ENCODE measurements at regions not wholly inside any gene's neighbourhood (a gene's known extent, or its start where the extent isn't known, plus 50 kb on each side); places are given as distances from the start of the nearest gene placed in this dataset.

DNA sequence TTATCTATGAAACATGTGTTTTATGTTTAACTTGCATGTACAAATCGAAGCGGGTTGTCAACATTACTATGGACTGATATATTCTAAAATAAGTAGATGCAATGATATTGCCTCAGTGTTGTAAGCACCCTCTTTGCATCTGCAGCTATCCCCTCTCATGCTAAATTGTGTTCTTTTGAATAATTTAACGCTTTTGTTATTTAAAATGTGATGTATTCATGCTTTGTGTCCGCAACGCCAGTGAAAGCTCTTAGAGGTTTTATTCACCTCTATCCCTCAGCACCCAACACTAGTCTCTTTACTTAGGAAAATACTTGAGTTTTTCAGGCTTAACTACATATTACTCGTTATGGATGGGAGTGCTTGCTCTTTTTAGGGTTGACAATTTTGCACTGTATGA, 173.7 kb upstream of the ID4 start:
- no peak for DNase-seq

- DNase-seq = no peak
Observed at GRCh38 chr6:19664050-19664449, 173.1 kb upstream of the ID4 start.

GRCh38 chr6:19664878-19665612, 172.1 kb upstream of the ID4 start:
- DNase-seq = no peak

DNA sequence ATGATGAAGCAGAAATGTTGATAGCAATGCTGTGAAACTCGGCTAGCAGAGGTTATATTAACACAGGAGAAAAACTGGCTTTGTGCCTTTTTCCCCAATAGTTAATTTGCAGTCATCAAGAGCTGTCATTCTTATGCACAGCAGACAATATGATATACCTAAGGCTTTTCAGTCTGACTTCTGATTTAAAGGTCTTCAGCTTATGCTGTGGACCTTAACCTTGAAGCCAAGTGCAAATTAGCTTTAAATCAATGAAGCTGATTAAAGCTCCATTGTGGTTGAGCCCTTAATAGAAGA, 171.6 kb upstream of the ID4 start:
- DNase-seq = no peak

GRCh38 chr6:19668710-19669109, 168.5 kb upstream of the ID4 start:
- DNase-seq = no peak

GRCh38 chr6:19669206-19669605, 168.0 kb upstream of the ID4 start:
- no peak for DNase-seq

DNA sequence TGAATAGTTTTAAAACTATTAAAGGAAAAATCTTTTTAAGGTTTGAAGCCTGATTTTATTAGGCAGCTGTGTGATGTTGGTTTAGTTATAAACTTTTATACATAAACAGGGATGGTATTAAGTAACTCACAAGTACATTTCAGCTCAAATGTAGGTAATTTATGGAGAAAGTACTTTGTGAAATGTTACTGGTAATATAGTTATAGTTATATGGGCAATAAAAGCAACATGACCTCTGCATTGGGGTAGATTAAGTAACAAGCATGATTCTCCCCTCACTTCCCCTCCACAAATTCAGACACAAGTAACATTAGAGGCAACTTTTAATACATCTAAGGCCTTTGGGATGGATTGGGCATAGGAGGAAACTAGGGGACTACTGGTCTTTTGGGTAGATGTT, 154.3 kb upstream of the ID4 start:
- no peak for DNase-seq

DNA sequence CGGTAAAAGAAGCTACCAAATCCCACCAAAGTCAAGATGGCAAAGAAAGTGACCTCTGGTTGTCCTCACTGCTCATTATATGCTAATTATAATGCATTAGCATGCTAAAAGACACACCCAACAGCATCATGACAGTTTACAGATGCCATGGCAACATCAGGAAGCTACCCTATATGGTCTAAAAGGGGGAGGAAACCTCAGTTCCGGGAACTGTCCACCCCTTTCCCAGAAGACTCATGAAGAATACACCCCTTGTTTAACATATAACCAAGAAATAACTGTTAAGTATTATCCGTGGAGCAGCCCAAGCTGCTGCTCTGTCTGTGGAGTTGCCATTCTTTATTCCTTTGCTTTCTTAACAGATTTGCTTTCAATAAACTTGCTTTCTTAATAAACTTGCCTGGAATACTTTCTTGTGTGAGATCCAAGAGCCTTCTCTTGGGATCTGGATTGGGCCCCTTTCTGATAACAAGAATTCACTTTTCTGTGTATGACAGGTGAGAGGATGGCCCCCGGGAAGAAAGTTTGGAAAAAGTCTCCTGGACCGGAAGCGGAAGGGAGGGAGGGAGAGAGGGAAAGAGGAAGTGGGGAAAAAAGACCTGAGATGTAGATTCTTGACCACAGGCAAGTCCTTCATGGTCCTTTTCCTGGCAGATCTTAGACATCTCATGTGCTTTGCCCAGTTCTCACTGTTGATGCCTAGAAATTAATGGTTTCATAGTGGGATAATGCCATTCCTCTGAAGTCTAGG, 146.7 kb upstream of the ID4 start:
- DNase-seq = no peak

- peak in 48 of 56 donors; percentile 2 to 72 (median 27) for DNase-seq
Observed at GRCh38 chr6:19691465-19692167, 145.6 kb upstream of the ID4 start.

GRCh38 chr6:19692506-19693298, 144.5 kb upstream of the ID4 start:
- DNase-seq = peak in 12 of 56 donors; percentile 0 to 37 (median 8)

GRCh38 chr6:19694697-19695096, 142.5 kb upstream of the ID4 start:
- DNase-seq = no peak

GRCh38 chr6:19697744-19698290, 139.4 kb upstream of the ID4 start:
- DNase-seq = no peak

DNA sequence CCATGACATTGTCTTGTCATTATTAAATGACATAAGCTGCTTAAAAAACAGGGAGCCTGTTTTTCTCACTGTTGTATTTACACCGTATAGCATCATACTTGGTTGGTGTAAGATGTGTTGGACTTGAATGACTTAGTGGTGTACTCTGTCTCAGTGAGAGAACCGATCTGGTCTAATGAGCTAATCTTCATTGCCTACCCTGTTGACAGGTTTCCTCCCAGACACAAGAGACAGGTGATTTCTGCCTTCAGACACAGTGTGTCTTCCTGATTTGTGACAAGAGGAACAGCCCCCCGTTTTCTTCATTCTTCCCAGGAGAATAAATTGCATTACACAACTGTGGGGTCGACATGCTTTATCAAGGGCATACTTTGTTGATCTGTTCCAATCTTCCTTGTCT, 137.2 kb upstream of the ID4 start:
- DNase-seq = no peak

GRCh38 chr6:19705606-19706005, 131.6 kb upstream of the ID4 start:
- no peak for DNase-seq

- no peak for DNase-seq
Observed at GRCh38 chr6:19712012-19712688, 125.0 kb upstream of the ID4 start.

DNA sequence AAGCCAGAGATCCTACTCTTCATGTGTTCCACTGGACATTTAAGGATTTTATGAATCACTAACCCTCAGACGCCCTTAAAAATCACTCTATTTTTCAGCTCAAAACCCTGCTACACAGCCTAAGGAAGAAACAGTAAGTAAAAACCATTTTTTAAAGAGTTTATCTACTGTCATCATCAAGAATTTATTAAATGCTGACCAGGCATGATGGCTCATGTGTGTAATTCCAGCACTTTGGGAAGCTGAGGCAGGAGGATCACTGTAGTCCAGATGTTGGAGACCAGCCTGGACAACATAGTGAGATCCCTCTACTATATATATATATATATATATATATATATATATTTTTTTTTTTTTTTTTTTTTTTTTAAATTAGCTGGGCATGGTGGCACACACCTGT, 124.2 kb upstream of the ID4 start:
- DNase-seq = no peak

- no peak for DNase-seq
Observed at GRCh38 chr6:19713411-19713810, 123.8 kb upstream of the ID4 start.

DNA sequence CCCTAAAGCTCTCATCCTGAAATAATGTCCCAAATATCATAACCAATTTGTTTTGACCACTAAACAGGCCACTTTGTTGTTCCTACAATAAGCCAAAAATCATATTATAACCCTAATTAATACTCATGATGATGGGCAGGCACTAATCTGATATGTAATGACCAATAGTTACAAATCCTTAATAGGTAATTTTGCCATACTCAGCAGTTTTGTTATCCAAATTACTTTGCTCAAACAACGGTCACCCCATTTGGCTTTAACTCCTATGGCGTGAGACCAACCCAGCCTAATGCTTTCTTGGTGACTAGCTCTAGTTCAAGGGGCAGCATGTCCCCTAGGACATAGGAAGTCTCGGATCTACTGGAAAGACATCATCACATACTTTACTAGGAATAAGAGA, 123.2 kb upstream of the ID4 start:
- no peak for DNase-seq

DNA sequence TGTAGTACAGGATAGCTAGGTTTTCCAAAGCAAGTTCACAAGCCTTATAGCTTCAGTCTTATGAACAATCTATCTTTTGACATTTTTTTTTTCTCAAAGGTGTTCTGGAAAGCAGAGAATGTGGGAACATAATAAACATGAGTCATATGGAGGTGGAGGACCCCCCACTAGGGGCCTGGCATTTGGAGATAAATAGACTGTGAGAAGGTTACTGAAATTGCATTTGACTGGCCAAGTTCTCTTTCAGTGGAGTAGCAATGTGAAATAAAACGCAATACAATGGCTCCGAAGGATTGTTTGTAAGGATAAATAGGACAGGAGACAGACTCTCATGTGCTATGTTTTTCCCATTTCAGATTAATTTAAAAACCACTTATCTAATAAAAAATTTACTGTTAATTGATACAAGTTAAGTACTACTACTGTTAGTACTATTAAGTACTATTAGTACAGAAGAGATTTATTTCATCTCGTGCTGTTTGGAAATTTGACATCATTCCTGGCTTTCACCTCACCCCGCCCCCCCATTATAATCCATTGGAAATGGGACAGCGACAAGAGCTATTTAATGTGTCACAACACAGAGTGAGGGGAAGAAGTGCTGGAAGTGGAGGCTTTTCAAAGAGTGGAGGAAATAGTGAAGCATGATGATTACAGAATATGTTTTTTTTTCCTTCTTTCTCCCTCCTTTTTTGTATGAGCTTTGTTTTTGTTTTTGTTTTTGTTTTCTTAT, 122.6 kb upstream of the ID4 start:
- no peak for DNase-seq

DNA sequence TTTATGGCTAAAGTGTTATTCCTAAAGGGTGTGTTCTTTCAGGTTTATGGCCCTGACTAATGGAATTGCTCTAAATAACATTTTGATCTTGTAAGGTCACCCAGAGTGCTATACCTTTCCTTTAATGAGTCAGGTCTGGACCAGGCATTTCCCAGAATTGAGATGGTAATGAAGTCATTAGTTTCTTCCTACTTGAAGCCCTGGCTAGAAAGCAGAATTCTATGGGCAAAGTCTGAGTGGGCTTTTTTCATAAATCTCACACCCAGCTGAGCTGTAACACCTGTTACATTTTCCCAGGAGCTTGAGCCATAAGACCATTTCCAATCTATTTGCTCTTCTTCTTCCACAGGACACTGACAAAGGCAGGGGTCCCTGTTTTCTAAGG, 122.0 kb upstream of the ID4 start:
- no peak for DNase-seq

Data from amygdala (tissue), 56 donors.